DMS79 treated with DMSO at 0.1 percent for 48 hours (cell line): ENCODE measurements at regions not wholly inside any gene's neighbourhood (a gene's known extent, or its start where the extent isn't known, plus 50 kb on each side); places are given as distances from the start of the nearest gene placed in this dataset.
A peak's percentile ranks its signal among the peaks of the same experiment; 100 is the strongest.
"Not testable (repeated sequence)": the region's sequence is repeated elsewhere in the genome, so short reads cannot be mapped to it uniquely, and the experiment has no call there.

Experiments used
- DNase-seq: peaks from one replicate; lab custom pipeline; 2025; lab: John Stamatoyannopoulos, UW

- DNase-seq, result no peak
Observed at GRCh38 chr12:68509242-68509641, 101.5 kb upstream of the RAP1B start.

- DNase-seq, result no peak
Observed at GRCh38 chr12:68510397-68510796, 100.3 kb upstream of the RAP1B start.

GRCh38 chr12:68514807-68515411 lies 95.8 kb upstream of the RAP1B start:
- no peak for DNase-seq

- no peak for DNase-seq
Observed at GRCh38 chr12:68515793-68516192, 94.9 kb upstream of the RAP1B start.

GRCh38 chr12:68521321-68521839 lies 89.3 kb upstream of the RAP1B start:
- DNase-seq, result no peak

GRCh38 chr12:68521848-68522502 lies 88.7 kb upstream of the RAP1B start:
- no peak for DNase-seq

- DNase-seq, result no peak
Observed at GRCh38 chr12:68529466-68529865, 81.2 kb upstream of the RAP1B start.

GRCh38 chr12:68529869-68530268 lies 80.8 kb upstream of the RAP1B start:
- no peak for DNase-seq

GRCh38 chr12:68530299-68530698 lies 80.4 kb upstream of the RAP1B start:
- no peak for DNase-seq

GRCh38 chr12:68530965-68531364 lies 79.7 kb upstream of the RAP1B start:
- DNase-seq, result no peak

GRCh38 chr12:68532204-68532886 lies 78.4 kb upstream of the RAP1B start:
- DNase-seq, result no peak

- no peak for DNase-seq
Observed at GRCh38 chr12:68532887-68533248, 77.8 kb upstream of the RAP1B start.

GRCh38 chr12:68534108-68534507 lies 76.6 kb upstream of the RAP1B start:
- no peak for DNase-seq

GRCh38 chr12:68536885-68537485 lies 73.7 kb upstream of the RAP1B start:
- DNase-seq, result no peak

- DNase-seq, result no peak
Observed at GRCh38 chr12:68537571-68537970, 73.1 kb upstream of the RAP1B start.

- peak; percentile 48 for DNase-seq
Observed at GRCh38 chr12:68538726-68539614, 71.7 kb upstream of the RAP1B start.

GRCh38 chr12:68539615-68539952 lies 71.1 kb upstream of the RAP1B start:
- DNase-seq, result no peak

- not testable (repeated sequence) for DNase-seq
Observed at GRCh38 chr12:68540768-68541167, 69.9 kb upstream of the RAP1B start.

- DNase-seq, result not testable (repeated sequence)
Observed at GRCh38 chr12:68547318-68547717, 63.4 kb upstream of the RAP1B start.

- not testable (repeated sequence) for DNase-seq
Observed at GRCh38 chr12:68552605-68553195, 58.0 kb upstream of the RAP1B start.

- DNase-seq, result no peak
Observed at GRCh38 chr12:68557011-68557730, 53.5 kb upstream of the RAP1B start.
